ENCODE measurements at regions not wholly inside any gene's neighbourhood (a gene's known extent, or its start where the extent isn't known, plus 50 kb on each side); places are given as distances from the start of the nearest gene placed in this dataset.

GRCh38 chr6:51161752-51162151, 343.1 kb downstream of the TFAP2B start:
- no peaks in the 10 kb centered on the region for H3K27me3 Mint-ChIP-seq
- CTCF ChIA-PET = no interaction called here
- POLR2A ChIA-PET = no interaction called here
- H3K27ac Mint-ChIP-seq = no peak overlapping the region
- no peak for TF ChIP-seq CTCF (IDR thresholded peaks at IDR 0.05)
- H3K36me3 Mint-ChIP-seq (ENCODE audit: low read depth) = no peaks in the 10 kb centered on the region
- ATAC-seq (no peak), DNase-seq (no peak)
- no peaks in the 10 kb centered on the region for H3K9me3 Mint-ChIP-seq
- no peaks in the 10 kb centered on the region for H3K4me1 Mint-ChIP-seq (ENCODE audit: low read depth)
- intact Hi-C loops (cut with micrococcal nuclease) = no loop called here
- no peak overlapping the region for H3K4me3 Mint-ChIP-seq

GRCh38 chr6:51163843-51164529, 345.3 kb downstream of the TFAP2B start:
- DNase-seq (no peak), ATAC-seq (no peak)
- H3K4me3 Mint-ChIP-seq = no peak overlapping the region
- H3K27me3 Mint-ChIP-seq = no peaks in the 10 kb centered on the region
- no peaks in the 10 kb centered on the region for H3K4me1 Mint-ChIP-seq (ENCODE audit: low read depth)
- ChIA-PET CTCF (no interaction called here), POLR2A (no interaction called here)
- no peak overlapping the region for H3K27ac Mint-ChIP-seq
- no peaks in the 10 kb centered on the region for H3K36me3 Mint-ChIP-seq (ENCODE audit: low read depth)
- TF ChIP-seq CTCF (IDR thresholded peaks at IDR 0.05) = no peak
- intact Hi-C loops (cut with micrococcal nuclease) = no loop called here
- peaks cover 3% of the 10 kb centered on the region for H3K9me3 Mint-ChIP-seq

- H3K9me3 Mint-ChIP-seq = peaks cover 7% of the 10 kb centered on the region
- ChIA-PET POLR2A (no interaction called here), CTCF (no interaction called here)
- no peak overlapping the region for H3K4me3 Mint-ChIP-seq
- DNase-seq = no peak
- ATAC-seq = no peak
- no peaks in the 10 kb centered on the region for H3K4me1 Mint-ChIP-seq (ENCODE audit: low read depth)
- no peaks in the 10 kb centered on the region for H3K27me3 Mint-ChIP-seq
- no peaks in the 10 kb centered on the region for H3K36me3 Mint-ChIP-seq (ENCODE audit: low read depth)
- TF ChIP-seq CTCF (IDR thresholded peaks at IDR 0.05) = no peak
- intact Hi-C loops (cut with micrococcal nuclease) = no loop called here
- H3K27ac Mint-ChIP-seq = no peak overlapping the region
These were observed 348.2 kb downstream of the TFAP2B start for GRCh38 chr6:51166914-51167313.

- ChIA-PET CTCF (no interaction called here), POLR2A (no interaction called here)
- DNase-seq (no peak), ATAC-seq (no peak)
- Mint-ChIP-seq H3K36me3 (ENCODE audit: low read depth) (no peaks in the 10 kb centered on the region), H3K27ac (no peak overlapping the region), H3K4me1 (ENCODE audit: low read depth) (no peaks in the 10 kb centered on the region), H3K4me3 (no peak overlapping the region), H3K9me3 (peaks cover 10% of the 10 kb centered on the region), H3K27me3 (no peaks in the 10 kb centered on the region)
- no peak for TF ChIP-seq CTCF (IDR thresholded peaks at IDR 0.05)
- intact Hi-C loops (cut with micrococcal nuclease) = no loop called here
These were observed 348.8 kb downstream of the TFAP2B start for GRCh38 chr6:51167468-51167867.

GRCh38 chr6:51182827-51183226, 364.2 kb downstream of the TFAP2B start:
- intact Hi-C loops (cut with micrococcal nuclease) = no loop called here
- CTCF ChIA-PET = no interaction called here
- Mint-ChIP-seq H3K4me1 (ENCODE audit: low read depth) (no peaks in the 10 kb centered on the region), H3K36me3 (ENCODE audit: low read depth) (no peaks in the 10 kb centered on the region), H3K27me3 (no peaks in the 10 kb centered on the region), H3K9me3 (peaks cover 5% of the 10 kb centered on the region), H3K27ac (no peak overlapping the region), H3K4me3 (no peak overlapping the region)
- TF ChIP-seq CTCF (IDR thresholded peaks at IDR 0.05) = no peak
- POLR2A ChIA-PET = no interaction called here
- no peak for ATAC-seq
- no peak for DNase-seq
